ENCODE measurements at regions not wholly inside any gene's neighbourhood (a gene's known extent, or its start where the extent isn't known, plus 50 kb on each side); places are given as distances from the start of the nearest gene placed in this dataset.
A peak's percentile ranks its signal among the peaks of the same experiment; 100 is the strongest.

GRCh38 chr5:116377276-116378006 lies 197.2 kb downstream of the SEMA6A start:
- H3K9me3 ChIP-seq: no peaks in the 10 kb centered on the region
- peaks cover 0 to 16% (median 10%) of the 10 kb centered on the region in 6 donors for H3K4me1 ChIP-seq
- no peak overlapping the region for H3K4me3 ChIP-seq
- TF ChIP-seq POLR2A (IDR thresholded peaks at IDR 0.05) (no peak), POLR2AphosphoS5 (IDR thresholded peaks at IDR 0.05) (no peak), CTCF (IDR thresholded peaks at IDR 0.05 in 8 of 11, conservative IDR thresholded peaks at IDR 0.05 in 3 of 11) (no peak)
- H3K27ac ChIP-seq: peak overlapping the region in 1 of 8 donors; percentile 24
- intact Hi-C loops (cut with DNase I; ENCODE audit: low total_unique reads): no loop called here
- no peaks in the 10 kb centered on the region for H3K27me3 ChIP-seq (replicated peaks in 1 of 7)
- no peak for DNase-seq
- WGBS, 5 donors: 90 to 93% (median 92%) methylated on average over 18 of the region's 18 CpGs
- peaks cover 0 to 11% (median 0%) of the 10 kb centered on the region in 6 donors for H3K36me3 ChIP-seq

- H3K27me3 ChIP-seq (replicated peaks in 1 of 7): no peaks in the 10 kb centered on the region
- TF ChIP-seq CTCF (IDR thresholded peaks at IDR 0.05 in 8 of 11, conservative IDR thresholded peaks at IDR 0.05 in 3 of 11): no peak
- no peak for TF ChIP-seq POLR2A (IDR thresholded peaks at IDR 0.05)
- TF ChIP-seq POLR2AphosphoS5 (IDR thresholded peaks at IDR 0.05): no peak
- H3K27ac ChIP-seq: no peak overlapping the region
- no peak overlapping the region for H3K4me3 ChIP-seq
- no peaks in the 10 kb centered on the region for H3K9me3 ChIP-seq
- DNase-seq: no peak
- no peaks in the 10 kb centered on the region for H3K36me3 ChIP-seq
- 89 to 98% (median 92%) methylated on average over 5 of the region's 5 CpGs for WGBS, 5 donors
- H3K4me1 ChIP-seq: peaks cover 0 to 32% (median 22%) of the 10 kb centered on the region in 6 donors
- intact Hi-C loops (cut with DNase I; ENCODE audit: low total_unique reads): no loop called here
Observed at GRCh38 chr5:116375926-116376325, 198.7 kb downstream of the SEMA6A start.

- H3K36me3 ChIP-seq: no peaks in the 10 kb centered on the region
- DNase-seq: no peak
- WGBS, 5 donors: 52 to 76% (median 59%) methylated on average over 4 of the region's 4 CpGs
- no peak overlapping the region for H3K4me3 ChIP-seq
- H3K9me3 ChIP-seq: no peaks in the 10 kb centered on the region
- intact Hi-C loops (cut with DNase I; ENCODE audit: low total_unique reads): no loop called here
- peaks cover 7 to 40% (median 25%) of the 10 kb centered on the region in 6 donors for H3K4me1 ChIP-seq
- H3K27me3 ChIP-seq (replicated peaks in 1 of 7): no peaks in the 10 kb centered on the region
- H3K27ac ChIP-seq: peak overlapping the region in 1 of 8 donors; percentile 7
- TF ChIP-seq POLR2AphosphoS5 (IDR thresholded peaks at IDR 0.05): no peak
- TF ChIP-seq CTCF (IDR thresholded peaks at IDR 0.05 in 8 of 11, conservative IDR thresholded peaks at IDR 0.05 in 3 of 11): no peak
- no peak for TF ChIP-seq POLR2A (IDR thresholded peaks at IDR 0.05)
Observed at GRCh38 chr5:116374434-116374852, 200.2 kb downstream of the SEMA6A start.

- peaks cover 7 to 40% (median 25%) of the 10 kb centered on the region in 6 donors for H3K4me1 ChIP-seq
- H3K9me3 ChIP-seq: no peaks in the 10 kb centered on the region
- H3K36me3 ChIP-seq: no peaks in the 10 kb centered on the region
- 85 to 100% (median 97%) methylated on average over 1 of the region's 1 CpG for WGBS, 5 donors
- intact Hi-C loops (cut with DNase I; ENCODE audit: low total_unique reads): no loop called here
- DNase-seq: no peak
- H3K27ac ChIP-seq: peak overlapping the region in 7 of 8 donors; percentile 30 to 84 (median 73)
- H3K27me3 ChIP-seq (replicated peaks in 1 of 7): no peaks in the 10 kb centered on the region
- TF ChIP-seq CTCF (IDR thresholded peaks at IDR 0.05 in 8 of 11, conservative IDR thresholded peaks at IDR 0.05 in 3 of 11): no peak
- no peak for TF ChIP-seq POLR2A (IDR thresholded peaks at IDR 0.05)
- TF ChIP-seq POLR2AphosphoS5 (IDR thresholded peaks at IDR 0.05): no peak
- no peak overlapping the region for H3K4me3 ChIP-seq
Observed at GRCh38 chr5:116372931-116373597, 201.6 kb downstream of the SEMA6A start.
